Motor neuron (in vitro differentiated cells): ENCODE measurements at regions not wholly inside any gene's neighbourhood (a gene's known extent, or its start where the extent isn't known, plus 50 kb on each side); places are given as distances from the start of the nearest gene placed in this dataset.
A peak's percentile ranks its signal among the peaks of the same experiment; 100 is the strongest.

ENCODE experiments used
- ATAC-seq, 8 experiments: fragments of 200-7000 bp; cut with Tn5 transposase; replicated peaks in 6 of 8; 2 replicates each; pipeline ENCODE4 v1.8.0; 2021; ENCODE audit warnings: mild to moderate bottlenecking in 8 of 8, moderate library complexity in 8 of 8
- H3K27ac ChIP-seq, 2 donors: fragments of 250-450 bp; sonication (Bioruptor Pico); 2 replicates each; pipeline ENCODE4 v1.9.0; 2021; ENCODE audit warnings: antibody characterized with exemption in 2 of 2, mild to moderate bottlenecking in 2 of 2, moderate library complexity in 1 of 2
- H3K4me1 ChIP-seq, 2 donors: fragments of 250-450 bp; sonication (Bioruptor Pico); replicated peaks in 1 of 2; 2 replicates each; pipeline ENCODE4 v1.6.1; 2021; ENCODE audit warnings: antibody characterized with exemption in 2 of 2, mild to moderate bottlenecking in 2 of 2, moderate library complexity in 1 of 2
- H3K4me3 ChIP-seq, 5 donors: fragments of 250-450 bp; sonication (Bioruptor Pico); 2 replicates each; pipeline ENCODE4 v1.9.0; 2021; ENCODE audit warnings: antibody characterized with exemption in 5 of 5, mild to moderate bottlenecking in 5 of 5, moderate library complexity in 4 of 5
- WGBS, 10 experiments: fragments of 450-650 bp; shearing (Covaris generic); methylation state at CpG; one replicate each; pipeline ENCODE4 v1.0.0; 2022; 5-methylcytosine and 5-hydroxymethylcytosine counted together
- in situ Hi-C, 9 experiments: fragments of 400-800 bp; cut with MboI; loops; one replicate each; pipeline ENCODE4 v1.15.0; 2021; ENCODE audit warnings: low sequenced_read_pairs in 9 of 9, low pct_unique_long_range_greater_than_20kb in 2 of 9; ENCODE audit not compliant: unreplicated experiment in 9 of 9

DNA sequence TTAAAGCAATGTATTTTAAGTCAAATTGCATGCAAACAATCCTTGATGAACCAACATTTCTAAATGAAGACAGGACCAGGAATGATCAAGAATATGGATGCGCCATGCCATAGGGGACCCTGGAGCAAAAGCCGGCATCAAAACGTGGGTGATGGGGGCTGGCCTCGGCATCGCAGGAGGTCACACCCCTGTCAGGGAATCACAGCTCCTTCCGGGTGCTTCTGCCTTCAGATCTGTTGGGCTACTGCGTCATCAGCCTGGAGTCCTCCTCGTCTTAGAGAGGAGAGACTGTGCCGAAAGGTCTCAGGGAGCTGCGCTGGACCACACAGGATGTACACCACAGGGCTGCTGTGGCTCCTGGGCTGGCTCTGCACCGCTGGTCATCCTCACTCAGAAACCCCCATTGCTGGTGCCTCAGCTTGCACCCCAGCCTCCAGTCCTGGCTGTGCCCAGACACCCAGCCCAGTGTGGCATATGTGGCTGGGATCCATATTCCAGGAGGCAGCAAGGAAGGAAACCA, 152.9 kb upstream of the PPP1R26 start:
- whole genome bisulfite sequencing, 10 experiments: 80 to 100% (median 91%) methylated on average over 1 to 6 of the region's 11 CpGs; no CpG with 5 or more reads in 4 of the 10 experiments
- Histone ChIP-seq H3K4me1 (peaks cover 23 to 33% of the 10 kb centered on the region in 2 donors), H3K27ac (no peak overlapping the region), H3K4me3 (no peak overlapping the region)
- in situ Hi-C loops: no loop called here
- ATAC-seq: no peak

GRCh38 chr9:135328485-135329417, 150.8 kb upstream of the PPP1R26 start:
- ATAC-seq: no peak
- Histone ChIP-seq H3K4me3 (no peak overlapping the region), H3K27ac (peak overlapping the region in 1 of 2 donors; percentile 44), H3K4me1 (peaks cover 38 to 50% of the 10 kb centered on the region in 2 donors)
- in situ Hi-C loops: no loop called here
- WGBS, 10 experiments: 20 to 81% (median 60%) methylated on average over 1 to 10 of the region's 20 CpGs; no CpG with 5 or more reads in 5 of the 10 experiments

DNA sequence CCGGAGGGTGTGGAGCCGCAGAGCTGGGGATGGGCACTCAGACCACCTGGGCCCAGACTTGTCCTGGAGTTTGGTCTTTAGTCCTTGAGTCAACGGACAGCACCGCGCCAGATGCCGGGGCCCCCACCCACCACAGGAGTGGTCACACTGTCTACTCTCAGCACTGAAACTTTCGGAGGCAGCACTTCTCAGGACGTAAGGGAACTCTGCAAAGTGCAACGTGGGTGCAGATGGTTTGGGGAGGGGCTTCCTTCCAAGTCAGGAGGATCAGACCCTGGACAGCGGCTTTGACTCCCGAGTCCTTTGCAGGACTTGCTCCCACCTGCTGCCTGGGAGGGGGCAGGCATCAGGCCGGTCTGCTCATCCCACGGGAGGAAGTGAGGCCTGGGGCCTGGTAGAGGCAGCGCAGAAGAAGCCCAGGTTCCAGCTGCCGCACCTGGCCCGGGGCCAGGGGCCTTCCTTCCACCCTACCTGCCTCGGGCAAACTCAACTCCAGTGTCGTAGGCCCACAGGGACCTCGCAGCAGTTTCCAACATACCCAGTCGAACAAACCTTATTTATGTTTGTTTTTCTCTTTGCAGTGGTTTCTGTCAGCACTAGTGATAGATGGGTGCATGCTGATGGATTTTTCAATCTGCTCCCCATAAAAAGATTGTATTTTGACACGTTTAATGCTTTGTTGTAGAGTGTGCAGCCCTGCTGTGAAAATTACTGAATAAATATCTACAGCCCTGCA, 149.8 kb upstream of the PPP1R26 start:
- ATAC-seq: peak in 1 of 8 experiments; percentile 15
- Histone ChIP-seq H3K4me1 (peaks cover 38 to 50% of the 10 kb centered on the region in 2 donors), H3K27ac (peak overlapping the region; percentile 3 to 12), H3K4me3 (no peak overlapping the region)
- in situ Hi-C loops: no loop called here
- 3 to 74% (median 35%) methylated on average over 1 to 11 of the region's 21 CpGs; no CpG with 5 or more reads in 4 of the 10 experiments for WGBS, 10 experiments

- no peak overlapping the region for H3K4me3 ChIP-seq
- peaks cover 38 to 50% of the 10 kb centered on the region in 2 donors for H3K4me1 ChIP-seq
- WGBS, 10 experiments: 20 to 100% (median 67%) methylated on average over 1 to 4 of the region's 6 CpGs; no CpG with 5 or more reads in 2 of the 10 experiments
- in situ Hi-C loops: no loop called here
- peak overlapping the region; percentile 3 to 12 for H3K27ac ChIP-seq
- ATAC-seq: peak in 1 of 8 experiments; percentile 19
Measured at GRCh38 chr9:135330307-135330631, 149.3 kb upstream of the PPP1R26 start.

DNA sequence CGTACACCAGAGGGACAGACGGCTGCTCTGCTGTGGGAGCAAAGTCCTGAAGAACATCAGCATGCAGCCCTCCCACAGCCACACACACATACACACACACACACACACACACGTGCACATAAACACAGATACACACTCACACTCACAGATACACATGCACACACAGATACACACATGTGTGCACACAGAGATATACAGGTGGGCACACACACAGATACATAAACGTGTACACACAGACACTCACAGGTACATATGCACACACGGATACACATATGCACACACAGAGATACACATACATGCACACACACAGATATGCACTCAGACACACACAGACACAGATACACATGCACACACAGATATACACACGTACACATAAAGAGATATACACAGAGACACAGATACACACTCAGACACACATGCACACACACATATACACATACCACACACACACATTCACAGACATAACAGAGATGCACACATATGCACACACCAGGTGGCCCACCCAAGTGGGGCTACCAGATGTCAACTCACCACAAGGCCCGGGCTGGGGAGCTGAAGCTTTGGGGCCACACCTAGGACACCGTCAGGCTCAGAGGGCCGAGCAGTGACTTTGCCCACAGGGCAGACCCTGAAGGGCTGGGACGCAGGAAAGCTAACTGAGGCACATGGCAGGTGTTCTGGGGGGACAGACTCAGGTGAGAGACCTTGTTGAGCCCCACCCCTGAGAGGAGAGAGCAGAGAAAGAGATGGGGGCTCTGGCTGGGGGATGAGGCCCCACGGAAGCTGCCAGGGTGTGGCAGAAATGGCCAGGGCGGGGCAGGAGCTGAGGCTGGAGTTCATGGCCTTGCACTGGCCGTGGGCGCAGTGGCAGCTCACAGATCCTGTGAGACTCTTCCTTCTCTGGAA, 148.6 kb upstream of the PPP1R26 start:
- Histone ChIP-seq H3K27ac (peak overlapping the region; percentile 3 to 57), H3K4me3 (no peak overlapping the region), H3K4me1 (peaks cover 38 to 50% of the 10 kb centered on the region in 2 donors)
- 16 to 100% (median 84%) methylated on average over 1 to 8 of the region's 14 CpGs; no CpG with 5 or more reads in 2 of the 10 experiments for WGBS, 10 experiments
- in situ Hi-C loops: no loop called here
- no peak for ATAC-seq

DNA sequence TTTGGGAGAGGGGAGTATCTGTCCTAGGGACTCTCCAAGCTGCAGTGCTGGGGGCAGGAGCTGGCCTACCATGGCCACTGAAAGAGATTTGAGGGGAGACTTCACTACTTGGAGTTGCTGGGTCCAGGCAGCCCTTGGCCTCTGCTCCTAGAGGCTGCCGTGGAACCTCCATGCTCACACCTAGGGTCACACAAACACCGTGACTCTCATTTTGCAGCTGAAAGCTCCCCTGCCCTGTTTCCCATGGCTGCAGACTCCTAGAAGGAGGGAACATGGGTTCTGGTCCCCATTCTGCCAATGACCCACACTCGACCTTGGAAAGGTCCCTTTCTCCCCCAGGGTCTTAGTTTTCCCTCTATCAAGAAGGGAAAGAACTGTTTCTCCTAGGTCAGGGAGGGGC, 147.1 kb upstream of the PPP1R26 start:
- Histone ChIP-seq H3K4me1 (peaks cover 38 to 50% of the 10 kb centered on the region in 2 donors), H3K27ac (peak overlapping the region; percentile 74 to 76), H3K4me3 (no peak overlapping the region)
- in situ Hi-C loops: no loop called here
- 0 to 100% (median 59%) methylated on average over 1 to 2 of the region's 3 CpGs; no CpG with 5 or more reads in 6 of the 10 experiments for WGBS, 10 experiments
- ATAC-seq: no peak

- WGBS, 10 experiments: 50 to 100% (median 95%) methylated on average over 1 to 3 of the region's 7 CpGs; no CpG with 5 or more reads in 4 of the 10 experiments
- no peak for ATAC-seq
- Histone ChIP-seq H3K4me1 (peaks cover 38 to 50% of the 10 kb centered on the region in 2 donors), H3K27ac (peak overlapping the region; percentile 74 to 76), H3K4me3 (no peak overlapping the region)
- in situ Hi-C loops: no loop called here
Measured at GRCh38 chr9:135332979-135333748, 146.4 kb upstream of the PPP1R26 start.

- in situ Hi-C loops: no loop called here
- Histone ChIP-seq H3K27ac (no peak overlapping the region), H3K4me1 (peaks cover 40 to 43% of the 10 kb centered on the region in 2 donors), H3K4me3 (no peak overlapping the region)
- WGBS, 10 experiments: 86 to 100% methylated on average over 3 to 4 of the region's 9 CpGs; no CpG with 5 or more reads in 8 of the 10 experiments
- no peak for ATAC-seq
Measured at GRCh38 chr9:135334953-135335460, 144.6 kb upstream of the PPP1R26 start.

- Histone ChIP-seq H3K4me1 (peaks cover 40 to 43% of the 10 kb centered on the region in 2 donors), H3K27ac (no peak overlapping the region), H3K4me3 (no peak overlapping the region)
- WGBS, 10 experiments: 0 to 100% (median 78%) methylated on average over 1 to 8 of the region's 14 CpGs; no CpG with 5 or more reads in 5 of the 10 experiments
- in situ Hi-C loops: no loop called here
- ATAC-seq: no peak
Measured at GRCh38 chr9:135335691-135336181, 143.8 kb upstream of the PPP1R26 start.

- in situ Hi-C loops: no loop called here
- 0 to 100% (median 80%) methylated on average over 1 to 14 of the region's 23 CpGs; no CpG with 5 or more reads in 2 of the 10 experiments for WGBS, 10 experiments
Measured at GRCh38 chr9:135336722-135337527, 142.7 kb upstream of the PPP1R26 start.

DNA sequence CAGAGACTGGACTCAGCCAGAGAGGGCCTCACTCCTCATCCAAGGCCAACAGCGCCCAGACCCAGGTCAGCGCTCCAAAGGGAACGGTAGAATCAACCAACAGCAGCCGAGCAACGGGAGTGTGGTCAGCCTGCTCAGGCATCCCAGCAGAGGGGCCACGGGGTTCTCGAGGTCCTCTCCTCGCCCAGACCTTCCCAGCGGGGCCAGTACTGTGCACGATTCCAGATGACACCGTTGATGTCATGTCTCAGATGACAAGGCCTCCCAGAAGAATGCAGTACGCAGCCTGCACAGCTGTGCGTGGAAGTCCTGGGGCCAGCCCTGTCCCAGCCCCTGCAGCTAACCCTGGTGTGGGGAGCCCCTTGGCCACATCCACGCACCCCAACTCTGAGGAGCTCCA, 141.0 kb upstream of the PPP1R26 start:
- Histone ChIP-seq H3K4me3 (no peak overlapping the region), H3K4me1 (peaks cover 22 to 23% of the 10 kb centered on the region in 2 donors), H3K27ac (no peak overlapping the region)
- ATAC-seq: no peak
- in situ Hi-C loops: no loop called here
- WGBS, 10 experiments: 30 to 100% (median 96%) methylated on average over 3 to 8 of the region's 14 CpGs; no CpG with 5 or more reads in 4 of the 10 experiments

More at GRCh38 chr9:135336722-135337527, 142.7 kb upstream of the PPP1R26 start:
- H3K4me1 ChIP-seq: peaks cover 34 to 35% of the 10 kb centered on the region in 2 donors
- no peak overlapping the region for H3K4me3 ChIP-seq
- ATAC-seq: no peak
- H3K27ac ChIP-seq: no peak overlapping the region
